Brain microvascular endothelial cell (primary cell): ENCODE measurements at regions not wholly inside any gene's neighbourhood (a gene's known extent, or its start where the extent isn't known, plus 50 kb on each side); places are given as distances from the start of the nearest gene placed in this dataset.
A peak's percentile ranks its signal among the peaks of the same experiment; 100 is the strongest.

Source experiments
- DNase-seq: peaks from one replicate; pipeline ENCODE4 v3.0.0-alpha.2; 2020
- H3K27ac ChIP-seq: fragments of 250-450 bp; sonication (Bioruptor Pico); 2 replicates; pipeline ENCODE4 v1.5.1; 2020; ENCODE audit warnings: mild to moderate bottlenecking, moderate library complexity
- H3K27me3 ChIP-seq: fragments of 250-450 bp; sonication (Bioruptor Pico); replicated peaks from 2 replicates; pipeline ENCODE4 v1.5.1; 2020; ENCODE audit warnings: mild to moderate bottlenecking
- H3K36me3 ChIP-seq: fragments of 250-450 bp; sonication (Bioruptor Pico); replicated peaks from 2 replicates; pipeline ENCODE4 v1.5.1; 2020; ENCODE audit warnings: mild to moderate bottlenecking
- H3K4me3 ChIP-seq: 2 replicates; pipeline ENCODE4 v1.5.1; 2011; ENCODE audit warnings: low read depth, mild to moderate bottlenecking, control low read depth, low read length, moderate library complexity
- CTCF ChIP-seq: IDR thresholded peaks from 2 replicates; pipeline ENCODE4 v1.5.1; 2011; ENCODE audit warnings: low read depth, mild to moderate bottlenecking, moderate library complexity, low read length, control low read depth, inconsistent platforms; ENCODE audit errors: missing control alignments
- in situ Hi-C: cut with HindIII; loops from 2 replicates; pipeline ENCODE4 v1.10.0; 2017; ENCODE audit warnings: low sequenced_read_pairs, low pct_ligation_motif_present

- DNase-seq = no peak
- Histone ChIP-seq H3K36me3 (no peaks in the 10 kb centered on the region), H3K27me3 (peaks cover 97% of the 10 kb centered on the region), H3K4me3 (no peak overlapping the region), H3K27ac (no peak overlapping the region)
- TF ChIP-seq CTCF = peak; percentile 29
- in situ Hi-C loops = no loop called here
Observed at GRCh38 chr15:89406940-89407607, 72.5 kb upstream of the POLG start.

- Histone ChIP-seq H3K36me3 (no peaks in the 10 kb centered on the region), H3K27me3 (peaks cover 90% of the 10 kb centered on the region), H3K4me3 (no peak overlapping the region), H3K27ac (no peak overlapping the region)
- in situ Hi-C loops = no loop called here
- no peak for TF ChIP-seq CTCF
- DNase-seq = no peak
Observed at GRCh38 chr15:89406218-89406939, 71.8 kb upstream of the POLG start.

- in situ Hi-C loops = no loop called here
- no peak for TF ChIP-seq CTCF
- Histone ChIP-seq H3K4me3 (no peak overlapping the region), H3K27me3 (peaks cover 85% of the 10 kb centered on the region), H3K36me3 (no peaks in the 10 kb centered on the region), H3K27ac (no peak overlapping the region)
- DNase-seq = no peak
Observed at GRCh38 chr15:89405494-89405893, 70.9 kb upstream of the POLG start.

GRCh38 chr15:89404023-89404422 lies 69.4 kb upstream of the POLG start:
- no peak for DNase-seq
- Histone ChIP-seq H3K27ac (no peak overlapping the region), H3K27me3 (peaks cover 81% of the 10 kb centered on the region), H3K36me3 (no peaks in the 10 kb centered on the region), H3K4me3 (no peak overlapping the region)
- in situ Hi-C loops = no loop called here
- TF ChIP-seq CTCF = no peak

GRCh38 chr15:89402518-89402805 lies 67.8 kb upstream of the POLG start:
- no peak for TF ChIP-seq CTCF
- H3K27ac ChIP-seq = no peak overlapping the region
- no peaks in the 10 kb centered on the region for H3K36me3 ChIP-seq
- H3K4me3 ChIP-seq = no peak overlapping the region
- in situ Hi-C loops = no loop called here
- DNase-seq = no peak
- H3K27me3 ChIP-seq = peaks cover 75% of the 10 kb centered on the region
